ENCODE measurements at regions not wholly inside any gene's neighbourhood (a gene's known extent, or its start where the extent isn't known, plus 50 kb on each side); places are given as distances from the start of the nearest gene placed in this dataset.

GRCh38 chr3:115348412-115348811, 201.3 kb upstream of the ZBTB20 start:
- TF ChIP-seq CTCF (IDR thresholded peaks at IDR 0.05) (no peak), ZFX (IDR thresholded peaks at IDR 0.05; ENCODE audit: borderline replicate concordance) (no peak)
